Astrocyte (in vitro differentiated cells and primary cell): ENCODE measurements at regions not wholly inside any gene's neighbourhood (a gene's known extent, or its start where the extent isn't known, plus 50 kb on each side); places are given as distances from the start of the nearest gene placed in this dataset.
A peak's percentile ranks its signal among the peaks of the same experiment; 100 is the strongest.

Experiments
- DNase-seq: peaks from one replicate; pipeline ENCODE4 v3.0.0-alpha.2; 2010; ENCODE audit warnings: low read depth
- FAIRE-seq: peaks from 2 replicates; lab custom pipeline; 2011; peaks lifted over from hg19 to GRCh38; lab: Jason Lieb, UNC
- H2AFZ ChIP-seq: 2 replicates; pipeline ENCODE4 v1.6.0; 2012; ENCODE audit warnings: low read depth, low read length, inconsistent platforms
- H3K27ac ChIP-seq: 2 replicates; pipeline ENCODE4 v1.5.1; 2011; ENCODE audit warnings: low read depth, low read length, inconsistent platforms
- H3K27me3 ChIP-seq: 2 replicates; pipeline ENCODE4 v1.6.0; 2011; ENCODE audit warnings: low read length, inconsistent platforms; ENCODE audit not compliant: insufficient read depth
- H3K36me3 ChIP-seq: 2 replicates; pipeline ENCODE4 v1.5.1; 2011; ENCODE audit warnings: low read length, inconsistent platforms; ENCODE audit not compliant: insufficient read depth
- H3K4me1 ChIP-seq: 2 replicates; pipeline ENCODE4 v1.5.1; 2011; ENCODE audit warnings: low read length, inconsistent platforms; ENCODE audit not compliant: insufficient read depth
- H3K4me2 ChIP-seq: 2 replicates; pipeline ENCODE4 v1.6.0; 2012; ENCODE audit warnings: low read length, inconsistent platforms
- H3K4me3 ChIP-seq: 2 replicates; pipeline ENCODE4 v1.5.1; 2011; ENCODE audit warnings: low read depth, mild to moderate bottlenecking, low read length, inconsistent platforms; ENCODE audit not compliant: insufficient read depth
- H3K79me2 ChIP-seq: 2 replicates; pipeline ENCODE4 v1.6.0; 2012; ENCODE audit warnings: mild to moderate bottlenecking, low read length, inconsistent platforms; ENCODE audit not compliant: insufficient read depth
- H3K9ac ChIP-seq: 2 replicates; pipeline ENCODE4 v1.6.0; 2012; ENCODE audit warnings: mild to moderate bottlenecking, low read length, inconsistent platforms
- H3K9me3 ChIP-seq: 2 replicates; pipeline ENCODE4 v1.5.1; 2012; ENCODE audit warnings: low read depth, mild to moderate bottlenecking, low read length, inconsistent platforms; ENCODE audit not compliant: insufficient read depth
- H4K20me1 ChIP-seq: 2 replicates; pipeline ENCODE4 v1.6.0; 2012; ENCODE audit warnings: low read length, inconsistent platforms; ENCODE audit not compliant: insufficient read depth
- H3K27ac Mint-ChIP-seq: one replicate; pipeline ENCODE4 v1.8.0; 2021; ENCODE audit warnings: mild to moderate bottlenecking, mixed read lengths; ENCODE audit not compliant: unreplicated experiment
- H3K27me3 Mint-ChIP-seq: one replicate; pipeline ENCODE4 v1.8.0; 2021; ENCODE audit warnings: low read depth, mixed read lengths; ENCODE audit not compliant: unreplicated experiment
- H3K36me3 Mint-ChIP-seq: one replicate; pipeline ENCODE4 v1.8.0; 2021; ENCODE audit warnings: low read depth, mixed read lengths; ENCODE audit not compliant: unreplicated experiment
- H3K4me1 Mint-ChIP-seq: one replicate; pipeline ENCODE4 v1.8.0; 2021; ENCODE audit warnings: low read depth, mixed read lengths; ENCODE audit not compliant: unreplicated experiment
- H3K4me3 Mint-ChIP-seq: one replicate; pipeline ENCODE4 v1.8.0; 2021; ENCODE audit warnings: mild to moderate bottlenecking, moderate library complexity, mixed read lengths; ENCODE audit not compliant: unreplicated experiment
- H3K9me3 Mint-ChIP-seq: one replicate; pipeline ENCODE4 v1.8.0; 2021; ENCODE audit warnings: mild to moderate bottlenecking, mixed read lengths; ENCODE audit not compliant: unreplicated experiment
- CTCF ChIP-seq: IDR thresholded peaks from 2 replicates; pipeline ENCODE4 v1.5.1; 2011; ENCODE audit warnings: low read depth, mild to moderate bottlenecking, inconsistent platforms, low read length, moderate library complexity; ENCODE audit not compliant: insufficient read depth
- EZH2 ChIP-seq: IDR thresholded peaks from 2 replicates; pipeline ENCODE4 v1.6.1; 2012; ENCODE audit warnings: mild to moderate bottlenecking, low read length, inconsistent platforms; ENCODE audit not compliant: insufficient read depth

GRCh38 chr6:82072121-82072521 lies 175.4 kb downstream of the IBTK start:
- FAIRE-seq: no peak
- no peaks in the 10 kb centered on the region for H3K9me3 ChIP-seq
- H3K27ac ChIP-seq: peak overlapping the region; percentile 10
- Mint-ChIP-seq H3K27me3 (no peaks in the 10 kb centered on the region), H3K4me3 (no peak overlapping the region), H3K36me3 (peaks cover 2% of the 10 kb centered on the region), H3K4me1 (peaks cover 22% of the 10 kb centered on the region), H3K27ac (peak overlapping the region; percentile 86), H3K9me3 (no peaks in the 10 kb centered on the region)
- H4K20me1 ChIP-seq: no peaks in the 10 kb centered on the region
- no peak overlapping the region for H3K9ac ChIP-seq
- no peaks in the 10 kb centered on the region for H3K27me3 ChIP-seq
- H2AFZ ChIP-seq: no peak overlapping the region
- TF ChIP-seq EZH2 (no peak), CTCF (no peak)
- no peaks in the 10 kb centered on the region for H3K79me2 ChIP-seq
- no peaks in the 10 kb centered on the region for H3K36me3 ChIP-seq
- DNase-seq: no peak
- peaks cover 9% of the 10 kb centered on the region for H3K4me1 ChIP-seq
- H3K4me2 ChIP-seq: no peak overlapping the region
- H3K4me3 ChIP-seq: no peak overlapping the region

DNA sequence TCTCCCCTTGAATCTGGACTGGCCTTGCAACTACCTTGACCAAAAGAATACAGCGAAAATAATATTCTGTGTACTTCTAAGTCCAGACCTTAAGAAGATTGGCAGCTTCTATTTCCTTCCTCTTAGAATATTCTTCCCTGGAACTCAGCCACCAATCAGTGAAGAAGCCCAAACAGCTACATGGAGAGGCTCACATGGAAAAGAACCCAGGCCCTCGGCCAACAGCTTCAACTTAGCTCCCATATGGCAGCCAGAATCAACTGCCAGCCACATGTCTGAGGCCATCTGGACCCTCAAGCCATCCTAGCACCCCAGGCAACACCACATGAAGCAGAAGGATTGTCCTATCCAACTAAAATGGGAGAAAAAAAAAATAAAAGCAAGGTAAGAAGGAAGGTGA lies 178.8 kb downstream of the IBTK start:
- H3K4me3 Mint-ChIP-seq: no peak overlapping the region
- no peak overlapping the region for H3K4me3 ChIP-seq
- no peak overlapping the region for H2AFZ ChIP-seq
- H3K36me3 ChIP-seq: no peaks in the 10 kb centered on the region
- peaks cover 19% of the 10 kb centered on the region for H3K4me1 Mint-ChIP-seq
- H3K27ac ChIP-seq: no peak overlapping the region
- no peaks in the 10 kb centered on the region for H3K9me3 ChIP-seq
- TF ChIP-seq CTCF (no peak), EZH2 (no peak)
- H3K27me3 ChIP-seq: no peaks in the 10 kb centered on the region
- H4K20me1 ChIP-seq: no peaks in the 10 kb centered on the region
- no peak for FAIRE-seq
- H3K79me2 ChIP-seq: no peaks in the 10 kb centered on the region
- no peaks in the 10 kb centered on the region for H3K9me3 Mint-ChIP-seq
- no peak overlapping the region for H3K27ac Mint-ChIP-seq
- no peak for DNase-seq
- H3K36me3 Mint-ChIP-seq: peaks cover 2% of the 10 kb centered on the region
- peaks cover 9% of the 10 kb centered on the region for H3K4me1 ChIP-seq
- no peak overlapping the region for H3K9ac ChIP-seq
- no peak overlapping the region for H3K4me2 ChIP-seq
- no peaks in the 10 kb centered on the region for H3K27me3 Mint-ChIP-seq

DNA sequence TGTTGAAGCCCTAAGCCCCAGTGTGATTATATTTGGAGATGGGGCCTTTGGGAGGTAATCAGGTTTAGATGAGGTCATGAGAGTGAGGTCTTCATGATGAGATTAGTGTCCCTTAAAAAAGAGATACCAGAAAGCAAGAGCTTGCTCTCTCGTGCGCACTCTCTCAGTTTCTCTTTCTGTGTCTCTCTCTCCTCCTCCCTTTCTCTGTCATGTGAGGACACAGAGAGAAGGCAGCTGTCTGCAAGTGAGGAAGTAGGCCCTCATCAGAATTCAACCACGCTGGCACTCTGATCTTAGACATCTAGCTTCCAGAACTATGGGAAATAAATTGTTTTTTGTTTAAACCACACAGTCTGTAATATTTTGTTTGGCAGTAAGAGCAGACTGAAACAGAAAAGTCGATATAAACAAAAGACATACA lies 180.5 kb downstream of the IBTK start:
- peaks cover 1% of the 10 kb centered on the region for H3K4me1 ChIP-seq
- H3K36me3 ChIP-seq: no peaks in the 10 kb centered on the region
- H3K27me3 ChIP-seq: no peaks in the 10 kb centered on the region
- no peaks in the 10 kb centered on the region for H3K9me3 ChIP-seq
- no peaks in the 10 kb centered on the region for H3K9me3 Mint-ChIP-seq
- no peak for TF ChIP-seq EZH2
- TF ChIP-seq CTCF: no peak
- no peaks in the 10 kb centered on the region for H3K36me3 Mint-ChIP-seq
- H3K9ac ChIP-seq: no peak overlapping the region
- peaks cover 2% of the 10 kb centered on the region for H3K4me1 Mint-ChIP-seq
- H3K27me3 Mint-ChIP-seq: no peaks in the 10 kb centered on the region
- H3K4me3 Mint-ChIP-seq: no peak overlapping the region
- H3K27ac ChIP-seq: no peak overlapping the region
- FAIRE-seq (no peak), DNase-seq (no peak)
- no peaks in the 10 kb centered on the region for H4K20me1 ChIP-seq
- H2AFZ ChIP-seq: peak overlapping the region; percentile 13
- H3K79me2 ChIP-seq: no peaks in the 10 kb centered on the region
- H3K4me2 ChIP-seq: no peak overlapping the region
- no peak overlapping the region for H3K27ac Mint-ChIP-seq
- no peak overlapping the region for H3K4me3 ChIP-seq
